Stimulated activated CD8-positive, alpha-beta memory T cell treated with anti-CD3 and anti-CD28 coated beads, Interleukin-15, amount 100 ng/mL, for 48 hours (primary cell): ENCODE measurements at regions not wholly inside any gene's neighbourhood (a gene's known extent, or its start where the extent isn't known, plus 50 kb on each side); places are given as distances from the start of the nearest gene placed in this dataset.

Experiments
- DNase-seq, 2 donors: peaks; one replicate each; pipeline ENCODE4 v3.0.0-alpha.2; 2020; ENCODE audit warnings: low read depth in 2 of 2

DNA sequence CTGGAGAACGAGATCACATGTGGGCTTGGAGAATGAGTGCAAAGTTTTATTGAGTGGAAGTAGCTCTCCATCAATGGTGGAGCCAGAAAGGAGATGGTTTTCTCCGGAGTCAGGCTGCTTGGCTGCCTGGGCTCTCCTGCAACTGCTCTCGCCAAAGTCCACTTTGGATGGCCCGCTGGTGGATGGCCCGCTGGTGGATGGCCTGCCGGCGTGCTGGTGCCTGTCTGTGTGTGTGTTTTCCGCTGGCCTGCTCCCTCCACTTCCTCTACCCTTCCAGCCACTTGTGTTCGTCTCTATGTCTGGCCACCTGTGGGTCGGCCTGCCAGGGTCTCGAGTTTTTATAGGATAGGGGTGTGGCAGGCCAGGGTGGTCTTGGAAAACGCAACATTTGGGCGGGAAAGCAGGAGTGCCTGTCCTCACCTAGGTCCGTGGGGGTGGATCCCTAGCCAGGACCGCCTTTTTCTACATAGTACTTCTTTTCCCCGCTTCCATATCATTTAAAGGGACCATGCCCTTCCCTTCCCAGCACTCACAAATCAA is 1292.1 kb upstream of the PIK3C3 start:
- DNase-seq = no peak

DNA sequence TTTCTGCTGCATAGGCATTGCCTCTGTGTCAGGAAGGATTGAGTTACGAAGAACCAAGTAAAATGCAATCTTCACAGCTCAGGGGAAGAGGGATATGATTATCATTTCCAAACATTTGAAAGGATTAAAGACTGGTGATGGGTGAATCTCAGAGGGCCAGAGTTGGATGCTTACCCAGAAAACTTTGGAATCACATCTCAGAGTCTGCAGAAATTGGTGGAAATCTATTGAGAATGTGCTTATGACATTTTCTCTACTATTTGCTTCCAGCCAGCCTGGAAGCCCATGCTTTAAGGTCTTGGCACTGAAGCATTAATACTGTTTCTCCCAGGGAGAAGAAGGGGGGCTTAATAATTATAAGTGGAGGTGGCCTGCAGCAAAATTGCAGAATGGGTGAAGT is 1301.4 kb upstream of the PIK3C3 start:
- no peak for DNase-seq

DNA sequence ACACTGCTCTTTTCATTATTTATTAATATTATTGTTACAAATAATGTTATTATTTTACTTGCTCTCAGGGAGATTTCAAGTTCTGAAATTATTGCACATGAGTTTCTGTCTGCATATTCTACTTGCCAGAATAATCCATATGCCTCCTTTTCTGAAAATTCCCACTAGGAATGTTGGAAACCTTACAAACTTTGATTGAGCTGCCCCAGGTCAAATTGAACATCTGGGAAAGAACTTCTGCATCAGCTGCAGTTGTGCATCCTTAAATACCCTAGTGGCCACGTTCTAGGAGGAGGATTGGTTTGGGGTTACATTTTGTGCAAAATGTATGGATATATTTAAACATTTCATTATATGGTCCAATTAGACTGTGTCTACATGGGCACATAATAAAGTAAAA is 1302.7 kb upstream of the PIK3C3 start:
- DNase-seq = no peak

DNA sequence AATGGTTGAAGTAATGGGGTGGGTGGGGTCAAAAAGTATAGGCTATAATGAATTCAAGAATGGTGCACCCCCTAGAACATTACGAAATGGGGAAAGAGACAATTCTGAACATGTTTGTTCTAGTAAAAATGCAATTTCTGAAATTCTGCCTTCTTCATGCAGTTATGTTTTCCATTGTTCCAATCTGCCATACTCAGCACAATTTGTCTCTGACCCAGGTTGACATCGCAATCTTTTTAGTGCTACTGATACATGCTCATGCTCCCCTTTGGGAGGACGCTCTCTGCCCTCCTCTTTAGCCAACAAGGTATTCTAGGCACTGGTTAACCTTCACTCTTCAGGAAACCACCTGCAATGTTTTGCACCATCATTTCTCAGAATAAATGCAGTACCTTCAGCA is 1303.9 kb upstream of the PIK3C3 start:
- DNase-seq = no peak

DNA sequence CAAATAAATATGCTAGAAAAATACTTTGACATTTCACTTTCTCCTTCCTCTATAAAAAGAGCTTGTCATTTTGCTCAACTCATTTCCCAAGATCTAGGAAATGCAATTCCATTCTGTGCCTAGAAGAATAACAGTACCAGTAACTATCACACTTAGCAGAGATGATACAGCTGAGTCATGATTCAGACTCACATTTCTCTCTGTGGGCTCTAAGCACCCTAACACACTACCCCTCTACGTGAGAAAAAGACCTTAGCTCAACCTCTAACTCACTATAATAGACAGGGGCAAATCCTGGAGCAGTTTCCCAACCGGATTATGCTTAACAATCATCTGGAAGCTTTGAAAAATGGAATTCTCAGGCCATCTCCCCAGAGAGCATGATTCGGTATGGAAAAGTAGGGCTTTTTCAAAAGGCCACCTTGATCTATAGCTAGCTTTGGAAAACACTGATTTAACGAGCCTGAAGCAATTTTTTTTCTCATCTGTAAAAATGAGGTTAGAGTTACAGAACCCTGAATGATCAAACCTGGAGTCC is 1312.3 kb upstream of the PIK3C3 start:
- DNase-seq = no peak

DNA sequence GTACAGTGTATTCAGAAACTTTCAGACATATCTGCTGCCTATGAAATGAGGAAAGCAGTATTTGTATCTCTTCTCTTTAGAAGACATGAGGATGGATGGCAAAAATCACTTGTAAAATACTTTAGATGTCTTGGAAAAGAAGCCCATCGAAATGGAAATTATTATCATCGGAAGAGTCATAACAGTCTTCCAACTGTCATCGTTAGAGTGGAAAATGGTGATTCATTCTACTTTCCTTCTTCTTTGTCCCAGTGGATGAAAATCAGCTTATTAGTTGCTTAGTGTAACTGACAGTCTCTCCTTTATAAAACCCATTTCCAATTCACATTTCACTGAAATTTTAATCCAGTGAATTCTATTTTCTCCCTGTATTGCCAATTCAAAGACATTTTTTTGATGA is 1323.7 kb upstream of the PIK3C3 start:
- DNase-seq = no peak

DNA sequence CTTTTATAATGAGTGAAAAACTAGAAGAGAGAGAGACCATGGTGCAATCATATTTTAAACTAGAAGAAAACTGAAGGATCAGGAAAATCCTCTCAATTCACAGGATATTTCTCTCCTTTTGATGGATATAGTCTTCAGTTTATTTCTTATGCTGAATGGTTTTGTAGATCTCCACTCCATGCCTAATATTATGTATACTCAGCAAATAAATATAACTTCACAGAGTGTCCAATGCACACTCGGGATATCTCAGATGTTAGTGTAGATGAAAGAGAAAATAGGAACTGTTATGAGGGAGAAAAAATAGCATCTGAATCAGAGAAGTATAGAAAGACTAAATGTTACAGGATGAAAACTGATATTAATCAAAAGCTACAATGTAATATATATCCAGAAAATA is 1324.5 kb upstream of the PIK3C3 start:
- no peak for DNase-seq

DNA sequence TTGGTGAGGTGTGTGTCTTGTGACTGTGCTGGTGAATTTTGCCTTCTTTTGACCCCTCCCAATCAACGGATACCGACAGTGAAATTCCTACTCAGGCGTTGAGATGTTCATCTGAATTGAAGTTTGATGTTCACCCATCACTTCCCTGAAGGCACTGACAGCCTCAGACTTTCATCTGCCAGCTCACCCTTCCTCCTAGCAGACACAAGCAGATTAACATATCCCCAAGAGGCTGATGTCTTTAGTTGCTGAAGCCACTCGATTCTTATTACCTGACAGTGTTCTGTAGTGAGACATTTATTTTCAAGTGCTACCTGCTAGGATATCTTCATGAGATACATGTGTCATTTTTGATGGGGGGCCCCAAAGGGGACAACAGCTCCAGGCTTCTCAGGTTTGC is 1330.1 kb upstream of the PIK3C3 start:
- no peak for DNase-seq

DNA sequence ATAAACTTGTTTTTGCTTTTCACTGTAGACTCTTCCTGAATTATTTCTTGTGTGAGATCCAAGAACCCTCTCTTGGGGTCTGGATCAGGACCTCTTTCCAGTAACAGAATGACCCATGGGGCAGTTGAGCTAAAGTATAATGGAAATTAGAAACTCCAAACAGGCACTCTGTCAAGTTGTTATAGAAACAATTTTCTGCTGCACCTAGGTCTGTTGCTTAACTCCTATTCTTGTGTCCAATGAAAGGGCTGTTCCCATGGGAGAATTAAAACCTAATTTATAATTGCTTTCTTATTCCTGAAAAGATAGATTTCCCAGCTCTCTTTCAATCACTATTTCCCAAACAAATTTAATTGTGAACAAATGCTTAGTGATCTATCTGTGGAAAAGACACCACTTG is 1341.3 kb upstream of the PIK3C3 start:
- no peak for DNase-seq

DNA sequence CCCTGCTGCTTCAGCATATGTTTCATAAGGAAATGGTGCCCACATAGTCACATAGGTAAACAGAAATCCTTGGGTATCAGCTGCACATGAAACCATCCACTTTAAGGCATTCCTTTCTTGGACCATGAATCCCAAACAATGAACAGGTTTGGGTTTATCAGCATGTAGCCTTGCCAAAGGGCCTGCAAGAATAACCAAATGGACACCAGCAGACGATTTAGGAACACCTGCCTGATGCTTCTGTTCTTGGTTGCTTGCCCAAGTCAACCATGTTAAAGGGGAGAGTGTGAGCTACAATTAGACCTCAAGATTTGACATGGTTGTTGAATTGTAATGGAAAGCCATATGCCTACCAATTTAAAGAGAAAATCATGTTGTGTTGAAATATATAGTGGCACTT is 1342.7 kb upstream of the PIK3C3 start:
- DNase-seq = no peak

DNA sequence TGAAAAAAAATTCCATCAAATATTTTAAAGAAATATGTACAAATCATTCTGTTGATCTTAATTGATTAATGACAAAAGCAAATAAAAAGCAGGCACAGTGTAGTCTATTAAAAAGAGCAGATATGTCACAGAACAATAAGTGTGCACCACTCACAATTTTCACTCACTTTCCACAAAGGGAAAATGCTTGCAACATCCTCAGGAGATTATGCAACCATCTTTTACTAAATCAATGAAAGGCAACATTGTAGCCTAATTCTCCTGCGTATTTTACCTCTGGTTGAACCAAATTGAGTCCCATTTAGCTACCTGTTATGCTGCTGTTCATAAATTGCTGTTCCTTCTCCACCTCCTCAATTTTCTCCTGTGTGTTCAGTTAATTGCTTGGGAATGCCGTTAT is 1346.8 kb upstream of the PIK3C3 start:
- no peak for DNase-seq

DNA sequence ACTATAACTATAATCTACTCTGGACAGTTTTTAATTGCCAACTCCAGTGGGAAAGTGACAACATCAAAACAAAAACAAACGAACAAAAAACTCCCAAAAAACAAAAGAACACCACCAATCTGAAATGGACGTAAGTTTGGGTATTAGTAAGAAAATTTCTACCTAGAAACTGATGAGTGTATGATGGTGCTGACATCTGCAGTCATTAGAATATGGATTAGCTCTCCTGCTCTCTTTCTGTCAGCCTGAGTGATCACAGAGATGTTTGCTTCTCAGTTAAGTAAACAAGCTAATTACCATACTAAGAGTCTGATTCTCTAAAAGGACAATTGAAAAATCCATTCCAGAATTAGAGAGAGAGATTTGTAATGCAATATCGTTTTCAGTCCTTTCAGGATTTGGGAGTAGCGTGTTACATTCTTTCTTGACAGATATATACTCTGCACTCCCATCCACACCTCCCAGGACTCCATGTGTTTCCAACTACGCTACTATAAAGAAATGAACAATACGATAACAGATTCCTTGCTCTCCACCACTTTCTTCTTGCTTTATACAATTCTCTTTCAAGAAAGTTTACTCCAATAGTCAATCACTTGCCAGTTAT is 1347.4 kb upstream of the PIK3C3 start:
- DNase-seq = no peak

DNA sequence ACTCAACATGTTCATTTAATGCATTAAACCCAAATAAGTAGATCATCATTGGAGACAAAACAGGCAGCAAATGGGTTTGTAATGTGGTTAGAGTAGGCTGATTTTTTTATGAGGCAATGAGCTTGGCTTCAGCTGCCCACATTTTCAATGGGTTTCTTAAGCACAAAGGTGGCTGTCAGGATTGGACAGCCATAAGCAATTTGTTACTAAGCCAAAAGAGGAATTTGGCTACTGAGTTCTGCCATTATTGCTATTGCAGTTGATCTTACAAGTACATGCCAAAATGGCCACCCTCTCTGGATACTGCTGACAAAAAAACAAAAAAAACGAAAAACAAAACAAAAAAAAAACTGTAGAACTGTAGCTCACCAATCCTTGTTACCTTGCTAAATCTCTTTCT is 1348.0 kb upstream of the PIK3C3 start:
- DNase-seq = no peak

DNA sequence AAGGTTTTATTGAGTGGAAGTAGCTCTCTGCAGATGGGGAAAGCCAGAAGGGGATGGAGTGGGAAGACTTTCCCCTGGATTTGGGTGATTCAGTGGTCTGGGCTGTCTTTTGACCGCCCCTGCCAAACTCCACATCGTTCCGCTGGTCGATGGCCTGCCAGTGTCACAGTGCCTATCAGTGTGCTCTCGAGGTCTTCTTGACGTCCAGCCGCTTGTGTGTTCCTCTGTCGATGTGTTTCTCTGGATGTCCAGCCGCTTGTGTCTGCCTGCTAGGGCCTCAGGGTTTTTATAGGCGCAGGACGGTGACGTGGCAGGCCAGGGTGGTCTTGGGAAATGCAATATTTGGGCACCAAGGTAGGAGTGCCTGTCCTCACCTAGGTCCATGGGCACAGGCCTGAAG is 1371.4 kb upstream of the PIK3C3 start:
- no peak for DNase-seq

DNA sequence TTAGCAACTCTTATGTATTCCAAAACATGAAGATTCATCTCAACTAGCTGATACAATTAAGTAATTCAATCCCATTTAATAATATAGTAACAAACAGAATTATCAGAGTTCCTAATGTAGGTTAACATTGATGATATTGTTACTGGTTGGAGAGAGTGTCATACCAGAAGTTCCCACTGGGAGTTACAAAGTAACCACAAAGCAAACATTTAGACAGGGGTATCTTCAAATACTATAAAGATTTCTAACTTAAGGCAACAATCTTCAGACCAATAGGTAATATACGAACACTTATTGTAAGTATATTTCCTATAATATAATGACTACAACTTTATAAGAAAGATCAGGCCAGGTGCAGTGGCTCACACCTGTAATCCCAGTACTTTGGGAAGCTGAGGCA is 1372.9 kb upstream of the PIK3C3 start:
- no peak for DNase-seq

DNA sequence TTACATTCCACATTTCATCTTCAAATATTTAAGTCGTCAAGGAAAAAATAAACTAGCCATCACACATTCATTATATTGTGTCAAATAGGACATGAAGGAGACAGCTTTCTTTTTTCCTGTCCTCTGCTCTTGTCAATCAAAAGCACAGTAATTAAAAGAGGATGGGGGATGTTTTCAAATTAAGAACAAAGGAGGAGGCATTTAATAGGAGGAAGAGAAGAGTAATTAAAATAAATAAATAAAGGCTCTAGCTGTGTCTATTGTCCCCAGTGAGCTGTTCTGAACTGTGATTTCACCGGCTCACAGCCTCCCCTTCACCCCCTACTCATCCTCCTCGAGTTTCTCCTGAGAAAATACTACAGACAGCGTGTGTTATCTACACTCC is 1377.1 kb upstream of the PIK3C3 start:
- DNase-seq = no peak

DNA sequence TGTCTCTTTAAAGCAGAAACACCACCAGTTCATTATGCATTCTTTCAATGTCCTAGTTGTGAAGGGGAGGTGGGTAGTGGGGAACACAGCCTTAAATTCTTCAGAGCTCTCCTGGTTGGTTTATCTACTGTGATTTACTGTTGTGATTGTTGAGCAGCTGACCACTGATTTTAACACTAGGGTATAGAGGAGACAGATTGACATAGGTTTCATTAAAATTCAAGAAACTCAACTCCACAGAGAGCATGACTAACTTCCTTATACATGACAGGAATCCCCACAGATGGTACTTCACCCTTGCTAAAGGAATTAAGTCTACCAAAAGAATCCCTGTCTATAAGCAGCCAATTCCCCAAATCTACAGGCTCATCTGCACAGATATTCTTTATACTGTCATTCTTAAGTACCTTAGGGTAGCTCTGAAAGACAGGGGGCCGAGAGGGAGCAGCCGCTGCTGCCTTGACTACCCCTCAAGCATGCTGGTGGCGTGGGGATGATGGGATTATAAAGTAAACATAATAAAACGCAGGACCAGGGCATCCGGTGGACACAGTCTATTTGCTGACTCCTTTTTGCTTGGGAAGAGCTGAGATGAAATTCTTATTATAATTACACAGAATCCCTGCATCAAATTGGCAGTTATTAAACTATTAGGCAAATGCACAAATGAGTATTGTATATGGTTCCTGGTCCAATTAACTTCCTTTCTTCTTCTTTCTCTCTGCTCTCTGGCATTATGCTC is 1377.6 kb upstream of the PIK3C3 start:
- no peak for DNase-seq

DNA sequence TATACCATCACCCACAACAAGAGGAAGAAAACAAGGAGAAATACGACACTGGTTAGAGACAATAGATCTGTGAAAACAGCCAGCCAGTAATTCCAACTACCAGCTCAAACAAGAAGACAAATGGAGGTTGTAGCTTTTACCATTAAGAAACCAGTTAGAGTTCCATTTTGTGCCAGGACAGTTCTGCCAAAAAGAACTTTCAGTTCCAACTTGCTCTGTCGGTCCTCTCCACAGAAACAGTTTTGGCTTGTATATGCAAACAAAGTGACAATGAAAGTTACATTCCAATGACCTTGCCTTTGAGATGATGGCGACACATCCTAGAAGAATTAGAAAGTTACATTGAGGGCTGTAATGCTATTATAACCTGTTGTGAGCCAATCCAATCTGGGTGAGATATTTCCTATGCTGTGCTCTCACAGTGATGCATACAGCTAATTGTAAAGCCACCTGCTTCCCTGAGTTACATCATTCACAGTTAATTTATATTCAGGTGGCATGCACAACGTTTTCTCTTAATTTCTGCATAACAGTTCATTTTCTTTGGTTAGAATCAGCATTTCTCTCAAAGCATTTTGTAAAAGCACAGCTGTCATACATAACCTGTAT is 1378.4 kb upstream of the PIK3C3 start:
- DNase-seq = no peak

DNA sequence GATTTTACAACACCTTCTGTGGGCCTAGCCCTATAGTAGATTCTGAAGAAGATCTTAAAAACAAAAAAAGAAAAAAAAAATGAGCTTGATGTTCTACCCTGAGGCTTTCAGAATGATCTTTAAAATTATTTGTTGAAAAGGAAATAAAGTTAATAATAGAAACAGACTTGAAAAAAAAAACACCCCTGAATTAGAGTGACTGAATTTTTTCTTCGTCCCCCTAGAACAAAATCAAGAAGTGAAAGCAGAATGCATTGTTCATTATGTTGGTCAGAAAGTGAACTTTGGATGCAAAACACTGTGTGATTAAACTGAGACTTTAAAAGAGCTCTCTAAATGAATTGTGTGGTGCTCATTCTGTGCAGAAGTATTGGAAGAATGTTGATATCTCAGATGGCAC is 1384.4 kb upstream of the PIK3C3 start:
- no peak for DNase-seq

DNA sequence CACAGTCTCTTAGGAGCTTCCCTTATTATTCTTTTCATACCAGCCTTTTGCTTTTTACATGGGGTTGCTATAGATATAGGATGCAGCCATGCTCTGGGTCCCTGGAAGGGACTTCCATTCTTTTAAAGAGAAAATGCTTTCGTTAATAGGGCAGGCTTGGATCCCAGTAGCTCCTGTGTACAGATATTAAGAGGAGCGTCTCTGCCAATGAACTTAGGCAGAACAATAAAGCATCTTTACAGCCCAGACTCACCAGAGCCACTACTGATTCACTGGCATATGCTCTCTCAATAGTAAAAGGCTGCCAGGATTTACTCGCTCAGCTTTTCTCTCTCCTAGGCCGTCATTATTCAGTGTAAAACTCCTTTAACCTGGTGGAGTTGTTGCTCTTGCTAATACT is 1385.4 kb upstream of the PIK3C3 start:
- no peak for DNase-seq

DNA sequence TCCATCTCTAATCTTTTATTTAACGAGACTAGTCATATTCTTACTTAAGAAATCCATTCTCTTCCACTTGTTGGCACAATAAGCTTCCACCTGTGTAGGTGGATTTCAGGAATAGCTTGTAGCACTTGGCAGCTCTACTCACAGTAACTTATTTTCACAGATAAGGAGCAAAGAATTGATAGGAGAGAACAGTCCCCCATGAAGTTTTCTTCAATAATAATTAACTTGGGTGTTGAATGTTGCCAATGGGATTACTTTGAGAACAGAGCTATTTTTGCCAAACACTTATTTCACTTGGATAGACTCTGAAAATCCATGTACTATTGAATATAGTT is 1388.6 kb upstream of the PIK3C3 start:
- no peak for DNase-seq

DNA sequence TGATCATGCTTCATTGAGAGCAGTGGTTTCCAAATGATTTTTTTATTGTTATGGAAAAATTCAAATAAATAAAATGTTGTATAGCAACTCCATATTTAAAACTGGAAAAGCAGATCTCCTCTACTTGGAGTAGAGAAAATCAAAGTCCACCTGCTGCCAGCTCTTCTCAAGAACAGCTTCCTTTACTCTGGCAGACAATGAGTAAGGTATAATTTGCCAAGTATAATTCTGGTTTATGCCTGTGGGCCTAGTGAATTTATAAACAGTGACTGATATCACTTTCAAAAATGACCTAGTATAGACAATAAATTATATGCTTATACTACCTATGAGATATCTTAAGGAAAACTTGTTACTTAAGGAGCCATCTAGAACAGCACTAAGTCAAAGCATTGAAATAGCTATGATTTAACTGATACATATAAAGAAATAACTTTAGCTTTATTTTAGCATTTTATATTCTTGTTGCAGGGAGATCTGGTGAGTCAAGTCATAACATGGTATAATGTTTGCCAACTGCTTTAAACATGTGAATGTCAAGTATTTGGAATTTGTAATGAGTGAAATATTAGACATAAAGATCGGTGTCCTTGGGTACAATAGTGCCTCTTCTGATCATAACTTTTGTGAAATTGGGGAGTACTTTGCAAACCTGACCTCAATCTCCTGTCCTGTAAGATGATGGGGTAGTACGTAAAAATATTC is 1389.1 kb upstream of the PIK3C3 start:
- no peak for DNase-seq

DNA sequence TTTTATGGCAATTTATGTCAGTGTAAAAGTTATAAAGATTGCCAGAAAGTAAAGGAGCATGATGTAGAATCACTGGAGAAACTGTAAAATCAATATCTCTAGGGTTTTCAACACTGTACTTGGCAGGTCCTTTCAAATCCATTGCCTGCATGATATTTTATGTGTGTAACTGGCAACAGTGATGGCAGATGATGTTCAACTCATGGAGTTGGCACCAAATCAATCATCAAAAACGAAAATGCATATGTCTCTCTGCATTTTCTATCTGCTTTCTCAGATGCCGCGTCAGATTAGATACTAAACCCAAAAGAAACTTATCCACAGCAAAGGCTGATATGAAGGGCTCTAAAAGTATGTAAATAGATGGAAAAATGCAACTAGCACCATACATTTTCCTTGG is 1395.5 kb upstream of the PIK3C3 start:
- DNase-seq = no peak
